Panc1 (cell line): ENCODE measurements at regions not wholly inside any gene's neighbourhood (a gene's known extent, or its start where the extent isn't known, plus 50 kb on each side); places are given as distances from the start of the nearest gene placed in this dataset.

Experiments
- ATAC-seq: fragments of 200-7000 bp; cut with Tn5 transposase; 2 replicates; pipeline ENCODE4 v1.9.1; 2020; ENCODE audit warnings: mild to moderate bottlenecking, moderate library complexity
- BruUV-seq: library from RNA; stranded (reverse); fragments of 400-500 nt; replicated peaks from 2 replicates; lab custom pipeline; 2021; lab: Mats Ljungman, UMichigan
- CTCF ChIA-PET: fragments of 300-600 bp; sonication (Branson Sonifier 250); formaldehyde crosslinking; loops from one replicate; lab custom pipeline; 2022; ENCODE audit warnings: antibody characterized with exemption; lab: Charles Lee
- POLR2A ChIA-PET: fragments of 300-600 bp; sonication (Branson Sonifier 250); formaldehyde crosslinking; loops from one replicate; lab custom pipeline; 2022; ENCODE audit warnings: antibody characterized with exemption; lab: Charles Lee
- DNase-seq: peaks from one replicate; pipeline ENCODE4 v3.0.0-alpha.2; 2010; ENCODE audit warnings: low read depth, low spot score
- H3K27ac ChIP-seq: 2 replicates; pipeline ENCODE4 v1.5.1; 2011; ENCODE audit warnings: mild to moderate bottlenecking, low read length, inconsistent platforms
- H3K27me3 ChIP-seq: fragments of 200-500 bp; sonication (Bioruptor generic); 2 replicates; pipeline ENCODE4 v1.6.0; 2014; ENCODE audit warnings: low read length, inconsistent platforms; ENCODE audit not compliant: control insufficient read depth, insufficient read depth
- H3K36me3 ChIP-seq: fragments of 200-500 bp; sonication (Bioruptor generic); 2 replicates; pipeline ENCODE4 v1.5.1; 2014; ENCODE audit warnings: inconsistent platforms, mild to moderate bottlenecking, low read length, moderate library complexity; ENCODE audit not compliant: control insufficient read depth, insufficient read depth
- H3K4me1 ChIP-seq: 2 replicates; pipeline ENCODE4 v1.5.1; 2011; ENCODE audit warnings: inconsistent platforms, mild to moderate bottlenecking, low read length, moderate library complexity; ENCODE audit not compliant: control insufficient read depth, insufficient read depth
- H3K4me3 ChIP-seq, 2 experiments: 2 replicates each; pipeline ENCODE4 v1.5.1; 2011 to 2012; ENCODE audit warnings: low read depth in 2 of 2, low read length in 2 of 2, mild to moderate bottlenecking in 2 of 2, inconsistent platforms in 1 of 2, moderate library complexity in 1 of 2
- H3K9me3 ChIP-seq: fragments of 200-500 bp; sonication (Bioruptor generic); 2 replicates; pipeline ENCODE4 v1.5.1; 2014; ENCODE audit warnings: low read depth, mild to moderate bottlenecking, inconsistent platforms, low read length, moderate library complexity; ENCODE audit not compliant: control insufficient read depth, insufficient read depth
- CTCF ChIP-seq: fragments of 450-650 bp; IDR thresholded peaks from 2 replicates; pipeline ENCODE4 v1.5.1; 2017; ENCODE audit warnings: mild to moderate bottlenecking
- POLR2AphosphoS5 ChIP-seq: IDR thresholded peaks from 2 replicates; pipeline ENCODE4 v1.6.1; 2012; ENCODE audit warnings: mild to moderate bottlenecking, low read depth, low read length, moderate library complexity
- REST ChIP-seq, 2 experiments: IDR thresholded peaks; 2 replicates each; pipeline ENCODE4 v1.6.1; 2011 to 2012; ENCODE audit warnings: low read depth in 2 of 2, control low read depth in 1 of 2, low read length in 1 of 2, mild to moderate bottlenecking in 1 of 2, moderate library complexity in 1 of 2; ENCODE audit not compliant: insufficient read depth in 1 of 2
- SIN3A ChIP-seq: IDR thresholded peaks from 2 replicates; pipeline ENCODE4 v1.6.1; 2012; ENCODE audit warnings: low read depth, mild to moderate bottlenecking, low read length, moderate library complexity, borderline replicate concordance; ENCODE audit not compliant: insufficient read depth
- TCF7L2 ChIP-seq: IDR thresholded peaks from 2 replicates; pipeline ENCODE4 v1.6.1; 2011; ENCODE audit warnings: mild to moderate bottlenecking, low read depth, low read length, inconsistent platforms
- in situ Hi-C: cut with HindIII; loops from 2 replicates; pipeline ENCODE4 v1.10.0; 2016; ENCODE audit warnings: low sequenced_read_pairs, low pct_unique_long_range_greater_than_20kb
- intact Hi-C: fragments of 100-400 bp; cut with micrococcal nuclease; formaldehyde crosslinking; loops from one replicate; pipeline ENCODE4 v1.10.0; 2022; ENCODE audit not compliant: unreplicated experiment

- ATAC-seq (no peak), DNase-seq (no peak)
- in situ Hi-C loops = no loop called here
- H3K4me1 ChIP-seq = peaks cover 4% of the 10 kb centered on the region; the same call in 1 of the 2 replicates
- no TSS peak for BruUV-seq
- H3K27me3 ChIP-seq = no peaks in the 10 kb centered on the region
- no peak overlapping the region for H3K4me3 ChIP-seq
- POLR2A ChIA-PET = no interaction called here
- intact Hi-C loops = no loop called here
- H3K9me3 ChIP-seq = no peaks in the 10 kb centered on the region
- H3K27ac ChIP-seq = no peak overlapping the region
- no peak for TF ChIP-seq TCF7L2
- no peak for TF ChIP-seq CTCF
- TF ChIP-seq REST (IDR thresholded peaks at IDR 0.05; ENCODE audit: insufficient read depth in 1 of 2, low read depth in 2 of 2, low read length in 1 of 2) = no peak
- no peak for TF ChIP-seq SIN3A
- no peak for TF ChIP-seq POLR2AphosphoS5
- CTCF ChIA-PET = no interaction called here
- H3K36me3 ChIP-seq = no peaks in the 10 kb centered on the region
These were observed 438.7 kb upstream of the C2CD4B start for GRCh38 chr15:62603742-62604141.

DNA sequence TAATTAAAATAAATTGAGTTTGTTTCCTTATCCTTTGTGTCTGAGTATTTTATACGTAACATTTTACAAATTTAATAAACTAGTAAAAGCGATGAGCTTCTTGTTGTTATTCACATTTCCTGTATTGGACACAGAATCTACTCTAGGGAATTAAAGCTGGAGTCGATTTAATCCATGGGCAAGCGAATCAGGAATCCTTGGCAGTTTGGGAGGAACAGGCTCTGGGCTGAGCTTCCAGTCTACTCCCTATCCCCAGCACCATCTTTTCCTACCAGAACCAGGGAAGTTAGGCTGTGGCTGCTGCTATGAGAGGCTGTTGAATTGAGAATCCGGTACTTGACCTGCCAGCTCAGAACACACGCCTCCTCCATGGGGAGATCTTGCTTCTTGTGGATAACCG lies 437.3 kb upstream of the TPM1 start:
- H3K27ac ChIP-seq = no peak overlapping the region
- ChIA-PET CTCF (no interaction called here), POLR2A (no interaction called here)
- DNase-seq (no peak), ATAC-seq (no peak)
- H3K9me3 ChIP-seq = no peaks in the 10 kb centered on the region
- in situ Hi-C loops = no loop called here
- H3K4me3 ChIP-seq = no peak overlapping the region
- peaks cover 4% of the 10 kb centered on the region; the same call in 1 of the 2 replicates for H3K4me1 ChIP-seq
- TF ChIP-seq TCF7L2 = no peak
- TF ChIP-seq REST (IDR thresholded peaks at IDR 0.05; ENCODE audit: insufficient read depth in 1 of 2, low read depth in 2 of 2, low read length in 1 of 2) = no peak
- TF ChIP-seq POLR2AphosphoS5 = no peak
- no peak for TF ChIP-seq CTCF
- no peak for TF ChIP-seq SIN3A
- no peaks in the 10 kb centered on the region for H3K36me3 ChIP-seq
- H3K27me3 ChIP-seq = no peaks in the 10 kb centered on the region
- intact Hi-C loops = no loop called here
- no TSS peak for BruUV-seq
